ENCODE measurements at regions not wholly inside any gene's neighbourhood (a gene's known extent, or its start where the extent isn't known, plus 50 kb on each side); places are given as distances from the start of the nearest gene placed in this dataset.

DNA sequence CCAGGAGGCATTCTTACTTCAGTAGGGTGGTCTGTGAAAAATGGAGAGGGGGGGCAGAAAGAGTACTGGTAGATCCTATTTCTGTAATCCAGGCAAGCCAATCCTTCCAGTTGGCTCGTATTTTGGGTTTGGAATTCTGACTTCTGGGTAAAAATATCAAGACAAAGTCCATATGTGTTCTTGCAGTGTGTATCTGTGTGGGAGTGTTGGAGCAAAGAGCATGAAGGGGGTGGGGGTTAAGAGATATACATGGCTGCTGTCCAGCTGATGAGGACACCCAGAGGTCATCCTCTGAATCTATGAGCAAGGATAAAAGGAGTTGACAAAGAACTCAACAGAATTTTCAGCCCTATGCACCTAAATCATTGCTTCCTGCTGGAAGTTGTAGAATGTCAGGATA is 375.8 kb upstream of the PIK3C3 start:
- no peak for DNase-seq
- H3K27ac ChIP-seq (ENCODE audit: insufficient read depth in 1 of 2, low read depth in 1 of 2, low read length in 2 of 2, poor library complexity in 1 of 2, severe bottlenecking in 2 of 2) = no peak overlapping the region
- WGBS (ENCODE audit: insufficient coverage) = no CpG with 5 or more reads among the region's 1 CpG
- POLR2A ChIA-PET = no interaction called here
- no peaks in the 10 kb centered on the region for H3K36me3 ChIP-seq (ENCODE audit: control insufficient read depth in 4 of 4, insufficient read depth in 4 of 4, low read length in 3 of 4)
- H3K27me3 ChIP-seq (replicated peaks in 2 of 5; ENCODE audit: control insufficient read depth in 4 of 5, insufficient read depth in 5 of 5, low read length in 4 of 5) = no peaks in the 10 kb centered on the region
- no peak overlapping the region for H3K4me3 ChIP-seq (ENCODE audit: control insufficient read depth in 1 of 7, extremely low read depth in 1 of 7, insufficient read depth in 4 of 7, low read depth in 2 of 7, low read length in 6 of 7)
- CTCF ChIA-PET = no interaction called here
- no peaks in the 10 kb centered on the region for H3K4me1 ChIP-seq (ENCODE audit: control extremely low read depth in 1 of 4, control insufficient read depth in 4 of 4, insufficient read depth in 4 of 4, low read length in 3 of 4)
- no peaks in the 10 kb centered on the region for H3K9me3 ChIP-seq (ENCODE audit: control extremely low read depth in 1 of 5, control insufficient read depth in 4 of 5, insufficient read depth in 2 of 5, low read depth in 1 of 5, low read length in 4 of 5)

DNA sequence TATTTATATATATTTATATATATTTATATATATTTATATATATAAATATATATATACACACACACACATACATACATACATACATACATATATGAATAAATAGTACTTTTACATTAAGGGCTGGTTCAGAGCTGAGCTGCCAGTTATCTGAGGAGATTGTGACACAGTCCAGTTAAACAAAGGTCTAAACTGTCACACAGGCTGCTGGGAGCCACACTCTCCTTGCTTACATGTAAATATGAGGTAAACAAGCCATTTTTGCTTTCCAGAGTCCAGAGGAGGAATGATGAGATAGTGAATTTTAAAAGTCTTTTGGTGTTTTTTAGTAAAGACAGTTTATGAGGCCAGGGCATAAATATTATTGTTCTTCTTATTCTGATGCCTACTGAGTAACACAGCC is 377.5 kb upstream of the PIK3C3 start:
- Histone ChIP-seq H3K36me3 (ENCODE audit: control insufficient read depth in 4 of 4, insufficient read depth in 4 of 4, low read length in 3 of 4) (no peaks in the 10 kb centered on the region), H3K4me3 (ENCODE audit: control insufficient read depth in 1 of 7, extremely low read depth in 1 of 7, insufficient read depth in 4 of 7, low read depth in 2 of 7, low read length in 6 of 7) (no peak overlapping the region), H3K27me3 (replicated peaks in 2 of 5; ENCODE audit: control insufficient read depth in 4 of 5, insufficient read depth in 5 of 5, low read length in 4 of 5) (no peaks in the 10 kb centered on the region), H3K9me3 (ENCODE audit: control extremely low read depth in 1 of 5, control insufficient read depth in 4 of 5, insufficient read depth in 2 of 5, low read depth in 1 of 5, low read length in 4 of 5) (no peaks in the 10 kb centered on the region), H3K4me1 (ENCODE audit: control extremely low read depth in 1 of 4, control insufficient read depth in 4 of 4, insufficient read depth in 4 of 4, low read length in 3 of 4) (no peaks in the 10 kb centered on the region), H3K27ac (ENCODE audit: insufficient read depth in 1 of 2, low read depth in 1 of 2, low read length in 2 of 2, poor library complexity in 1 of 2, severe bottlenecking in 2 of 2) (no peak overlapping the region)
- ChIA-PET POLR2A (no interaction called here), CTCF (no interaction called here)
- no peak for DNase-seq

DNA sequence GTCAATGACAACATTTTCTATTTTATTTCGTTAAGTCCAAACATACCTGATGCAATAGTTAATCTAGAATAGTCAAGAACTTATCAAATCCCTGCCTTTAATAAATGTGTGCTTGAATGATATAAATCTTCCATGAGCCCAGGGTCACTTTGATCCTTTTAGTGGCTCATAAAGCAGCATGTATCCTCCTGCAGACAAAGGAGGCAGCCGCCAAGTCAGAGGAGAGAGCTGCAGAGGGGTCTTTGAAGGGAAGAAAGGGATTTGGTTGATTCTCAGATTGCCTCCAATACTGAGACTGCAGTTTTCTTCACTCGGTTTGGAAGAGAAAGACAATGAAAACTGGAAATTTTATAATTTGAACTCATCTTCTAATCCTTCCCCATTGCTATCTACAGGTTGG is 378.4 kb upstream of the PIK3C3 start:
- Histone ChIP-seq H3K4me3 (ENCODE audit: control insufficient read depth in 1 of 7, extremely low read depth in 1 of 7, insufficient read depth in 4 of 7, low read depth in 2 of 7, low read length in 6 of 7) (no peak overlapping the region), H3K27ac (ENCODE audit: insufficient read depth in 1 of 2, low read depth in 1 of 2, low read length in 2 of 2, poor library complexity in 1 of 2, severe bottlenecking in 2 of 2) (no peak overlapping the region), H3K36me3 (ENCODE audit: control insufficient read depth in 4 of 4, insufficient read depth in 4 of 4, low read length in 3 of 4) (no peaks in the 10 kb centered on the region), H3K4me1 (ENCODE audit: control extremely low read depth in 1 of 4, control insufficient read depth in 4 of 4, insufficient read depth in 4 of 4, low read length in 3 of 4) (no peaks in the 10 kb centered on the region), H3K9me3 (ENCODE audit: control extremely low read depth in 1 of 5, control insufficient read depth in 4 of 5, insufficient read depth in 2 of 5, low read depth in 1 of 5, low read length in 4 of 5) (no peaks in the 10 kb centered on the region), H3K27me3 (replicated peaks in 2 of 5; ENCODE audit: control insufficient read depth in 4 of 5, insufficient read depth in 5 of 5, low read length in 4 of 5) (no peaks in the 10 kb centered on the region)
- 100% methylated on average over 2 of the region's 3 CpGs for WGBS (ENCODE audit: insufficient coverage)
- no peak for DNase-seq
- CTCF ChIA-PET = no interaction called here
- POLR2A ChIA-PET = no interaction called here

DNA sequence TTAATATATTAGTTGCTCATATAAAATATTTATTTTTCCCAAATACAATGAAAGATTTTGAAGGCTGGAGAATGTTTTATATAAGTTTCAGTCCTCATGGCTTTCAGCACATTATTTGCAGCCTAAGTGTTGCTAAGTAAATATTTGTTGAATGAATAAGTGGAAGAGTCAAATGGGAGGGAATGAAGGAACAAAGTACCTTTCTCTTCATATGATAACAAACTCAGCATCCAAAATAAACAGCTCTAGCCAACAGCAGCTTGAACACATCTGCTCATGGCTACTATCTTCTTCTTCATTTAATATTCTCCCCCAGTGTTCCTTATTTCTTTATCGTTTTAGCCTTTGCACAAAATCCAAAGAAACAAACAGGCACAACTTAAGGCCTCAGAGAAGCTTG is 385.2 kb upstream of the PIK3C3 start:
- H3K4me3 ChIP-seq (ENCODE audit: control insufficient read depth in 1 of 7, extremely low read depth in 1 of 7, insufficient read depth in 4 of 7, low read depth in 2 of 7, low read length in 6 of 7) = no peak overlapping the region
- DNase-seq = no peak
- CTCF ChIA-PET = interaction anchor here (0.9 kb wide), 1 partner anchor 26 kb away, joined by 3 read pairs; no protein-coding TSS in a partner anchor
- H3K4me1 ChIP-seq (ENCODE audit: control extremely low read depth in 1 of 4, control insufficient read depth in 4 of 4, insufficient read depth in 4 of 4, low read length in 3 of 4) = no peaks in the 10 kb centered on the region
- no peaks in the 10 kb centered on the region for H3K27me3 ChIP-seq (replicated peaks in 2 of 5; ENCODE audit: control insufficient read depth in 4 of 5, insufficient read depth in 5 of 5, low read length in 4 of 5)
- H3K9me3 ChIP-seq (ENCODE audit: control extremely low read depth in 1 of 5, control insufficient read depth in 4 of 5, insufficient read depth in 2 of 5, low read depth in 1 of 5, low read length in 4 of 5) = no peaks in the 10 kb centered on the region
- no CpG with 5 or more reads among the region's 1 CpG for WGBS (ENCODE audit: insufficient coverage)
- H3K36me3 ChIP-seq (ENCODE audit: control insufficient read depth in 4 of 4, insufficient read depth in 4 of 4, low read length in 3 of 4) = no peaks in the 10 kb centered on the region
- H3K27ac ChIP-seq (ENCODE audit: insufficient read depth in 1 of 2, low read depth in 1 of 2, low read length in 2 of 2, poor library complexity in 1 of 2, severe bottlenecking in 2 of 2) = no peak overlapping the region
- POLR2A ChIA-PET = no interaction called here

DNA sequence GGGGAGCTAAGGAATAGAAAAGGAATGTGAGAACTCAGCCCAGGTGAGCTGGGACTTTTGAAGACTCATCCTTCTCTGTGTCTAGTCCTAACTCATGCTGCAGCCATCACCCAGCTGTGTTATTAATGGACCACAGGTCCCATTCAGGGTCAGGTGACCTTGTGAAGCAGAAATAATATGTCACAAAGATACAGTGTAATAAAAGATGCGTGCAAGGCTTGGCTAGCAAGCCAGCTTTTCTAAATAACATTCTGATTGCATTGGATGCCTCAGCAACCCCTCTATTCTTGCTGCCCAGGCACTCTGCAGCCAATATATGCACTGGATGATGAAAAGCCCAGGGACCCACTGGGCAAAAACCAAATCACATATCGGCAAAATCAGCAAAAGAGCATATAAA is 393.1 kb upstream of the PIK3C3 start:
- Histone ChIP-seq H3K4me3 (ENCODE audit: control insufficient read depth in 1 of 7, extremely low read depth in 1 of 7, insufficient read depth in 4 of 7, low read depth in 2 of 7, low read length in 6 of 7) (no peak overlapping the region), H3K27ac (ENCODE audit: insufficient read depth in 1 of 2, low read depth in 1 of 2, low read length in 2 of 2, poor library complexity in 1 of 2, severe bottlenecking in 2 of 2) (no peak overlapping the region), H3K9me3 (ENCODE audit: control extremely low read depth in 1 of 5, control insufficient read depth in 4 of 5, insufficient read depth in 2 of 5, low read depth in 1 of 5, low read length in 4 of 5) (no peaks in the 10 kb centered on the region), H3K4me1 (ENCODE audit: control extremely low read depth in 1 of 4, control insufficient read depth in 4 of 4, insufficient read depth in 4 of 4, low read length in 3 of 4) (no peaks in the 10 kb centered on the region), H3K36me3 (ENCODE audit: control insufficient read depth in 4 of 4, insufficient read depth in 4 of 4, low read length in 3 of 4) (no peaks in the 10 kb centered on the region), H3K27me3 (replicated peaks in 2 of 5; ENCODE audit: control insufficient read depth in 4 of 5, insufficient read depth in 5 of 5, low read length in 4 of 5) (no peaks in the 10 kb centered on the region)
- WGBS (ENCODE audit: insufficient coverage) = 100% methylated on average over 1 of the region's 2 CpGs
- DNase-seq = no peak
- CTCF ChIA-PET = no interaction called here
- POLR2A ChIA-PET = no interaction called here

DNA sequence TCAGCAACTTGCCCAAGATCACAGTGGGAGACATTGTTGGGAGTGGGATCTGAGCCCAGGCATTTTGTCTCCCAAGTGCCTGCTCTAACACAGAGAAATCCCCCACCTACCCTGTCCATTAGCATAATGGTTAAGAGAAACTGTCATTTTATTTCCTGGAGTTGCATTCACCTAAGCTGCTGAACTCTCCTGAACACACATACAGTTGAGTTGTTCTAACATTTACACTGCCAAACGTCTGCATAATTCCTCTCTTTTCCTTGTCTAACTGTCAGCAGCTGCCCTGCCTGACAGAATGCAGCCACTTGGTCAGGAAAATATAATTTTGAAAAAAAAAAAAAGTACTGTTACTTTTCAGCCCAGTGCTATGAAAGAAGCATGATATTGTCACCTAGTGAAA is 396.3 kb upstream of the PIK3C3 start:
- no peaks in the 10 kb centered on the region for H3K36me3 ChIP-seq (ENCODE audit: control insufficient read depth in 4 of 4, insufficient read depth in 4 of 4, low read length in 3 of 4)
- no peak overlapping the region for H3K4me3 ChIP-seq (ENCODE audit: control insufficient read depth in 1 of 7, extremely low read depth in 1 of 7, insufficient read depth in 4 of 7, low read depth in 2 of 7, low read length in 6 of 7)
- no peaks in the 10 kb centered on the region for H3K9me3 ChIP-seq (ENCODE audit: control extremely low read depth in 1 of 5, control insufficient read depth in 4 of 5, insufficient read depth in 2 of 5, low read depth in 1 of 5, low read length in 4 of 5)
- ChIA-PET CTCF (no interaction called here), POLR2A (no interaction called here)
- no CpG with 5 or more reads among the region's 1 CpG for WGBS (ENCODE audit: insufficient coverage)
- H3K27me3 ChIP-seq (replicated peaks in 2 of 5; ENCODE audit: control insufficient read depth in 4 of 5, insufficient read depth in 5 of 5, low read length in 4 of 5) = no peaks in the 10 kb centered on the region
- DNase-seq = no peak
- no peak overlapping the region for H3K27ac ChIP-seq (ENCODE audit: insufficient read depth in 1 of 2, low read depth in 1 of 2, low read length in 2 of 2, poor library complexity in 1 of 2, severe bottlenecking in 2 of 2)
- no peaks in the 10 kb centered on the region for H3K4me1 ChIP-seq (ENCODE audit: control extremely low read depth in 1 of 4, control insufficient read depth in 4 of 4, insufficient read depth in 4 of 4, low read length in 3 of 4)

DNA sequence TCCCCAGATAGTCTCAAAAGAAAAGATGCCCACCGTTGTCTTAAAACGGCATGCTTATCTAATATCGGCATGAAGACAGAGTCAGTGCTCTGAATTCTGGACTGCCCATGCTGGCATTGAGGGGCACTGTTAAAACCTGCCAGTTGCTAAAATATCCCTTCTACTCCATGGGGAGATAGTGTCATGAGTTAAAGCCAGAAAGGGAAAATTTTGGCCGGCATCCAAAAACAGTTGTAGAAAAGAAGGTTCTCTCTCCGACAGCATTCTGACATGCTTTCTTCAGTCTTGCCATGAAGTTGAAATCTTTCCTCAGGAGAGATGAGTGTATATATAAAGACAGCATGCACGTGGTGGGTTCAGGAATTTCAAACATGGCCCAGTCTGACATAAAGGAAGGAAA is 401.3 kb upstream of the PIK3C3 start:
- Histone ChIP-seq H3K4me1 (ENCODE audit: control extremely low read depth in 1 of 4, control insufficient read depth in 4 of 4, insufficient read depth in 4 of 4, low read length in 3 of 4) (no peaks in the 10 kb centered on the region), H3K4me3 (ENCODE audit: control insufficient read depth in 1 of 7, extremely low read depth in 1 of 7, insufficient read depth in 4 of 7, low read depth in 2 of 7, low read length in 6 of 7) (no peak overlapping the region), H3K36me3 (ENCODE audit: control insufficient read depth in 4 of 4, insufficient read depth in 4 of 4, low read length in 3 of 4) (no peaks in the 10 kb centered on the region), H3K27ac (ENCODE audit: insufficient read depth in 1 of 2, low read depth in 1 of 2, low read length in 2 of 2, poor library complexity in 1 of 2, severe bottlenecking in 2 of 2) (no peak overlapping the region), H3K9me3 (ENCODE audit: control extremely low read depth in 1 of 5, control insufficient read depth in 4 of 5, insufficient read depth in 2 of 5, low read depth in 1 of 5, low read length in 4 of 5) (no peaks in the 10 kb centered on the region), H3K27me3 (replicated peaks in 2 of 5; ENCODE audit: control insufficient read depth in 4 of 5, insufficient read depth in 5 of 5, low read length in 4 of 5) (no peaks in the 10 kb centered on the region)
- no peak for DNase-seq
- ChIA-PET CTCF (no interaction called here), POLR2A (interaction anchor here (0.8 kb wide), 1 partner anchor 36 kb away, joined by 3 read pairs; no protein-coding TSS in a partner anchor)
- 86% methylated on average over 4 of the region's 6 CpGs for WGBS (ENCODE audit: insufficient coverage)
